A673 (cell line): ENCODE measurements at regions not wholly inside any gene's neighbourhood (a gene's known extent, or its start where the extent isn't known, plus 50 kb on each side); places are given as distances from the start of the nearest gene placed in this dataset.

Experiments used
- BruUV-seq: library from RNA; stranded (reverse); fragments of 400-500 nt; replicated peaks from 2 replicates; lab custom pipeline; 2021; lab: Mats Ljungman, UMichigan
- CTCF ChIA-PET: fragments of 300-600 bp; sonication (Branson Sonifier 250); formaldehyde crosslinking; loops from one replicate; lab custom pipeline; 2022; ENCODE audit warnings: antibody characterized with exemption; lab: Charles Lee
- POLR2A ChIA-PET: fragments of 300-600 bp; sonication (Branson Sonifier 250); formaldehyde crosslinking; loops from one replicate; lab custom pipeline; 2022; ENCODE audit warnings: antibody characterized with exemption; ENCODE audit not compliant: low non-redundant PET; lab: Charles Lee
- DNase-seq: peaks from one replicate; pipeline ENCODE4 v3.0.0-alpha.2; 2015; ENCODE audit warnings: low spot score
- H3K27ac ChIP-seq: fragments of 200-600 bp; sonication (generic); 2 replicates; pipeline ENCODE4 v1.5.1; 2016; ENCODE audit warnings: mixed run types, low read depth, mild to moderate bottlenecking, mixed read lengths, antibody characterized with exemption, low read length; ENCODE audit not compliant: poor library complexity, severe bottlenecking
- H3K27me3 ChIP-seq: fragments of 200-600 bp; sonication (generic); replicated peaks from 2 replicates; pipeline ENCODE4 v1.6.1; 2017; ENCODE audit warnings: mixed run types, low read depth, mild to moderate bottlenecking, mixed read lengths, antibody characterized with exemption, low read length; ENCODE audit not compliant: insufficient read depth, poor library complexity
- H3K36me3 ChIP-seq: fragments of 200-600 bp; sonication (generic); 2 replicates; pipeline ENCODE4 v1.6.1; 2016; ENCODE audit warnings: mixed run types, mild to moderate bottlenecking, mixed read lengths, antibody characterized with exemption, low read length; ENCODE audit not compliant: insufficient read depth, poor library complexity, severe bottlenecking
- H3K4me1 ChIP-seq: fragments of 200-600 bp; sonication (generic); 2 replicates; pipeline ENCODE4 v1.6.1; 2017; ENCODE audit warnings: mixed run types, mild to moderate bottlenecking, mixed read lengths, antibody characterized with exemption, low read length; ENCODE audit not compliant: insufficient read depth, poor library complexity, severe bottlenecking
- H3K4me3 ChIP-seq: fragments of 200-600 bp; sonication (generic); 2 replicates; pipeline ENCODE4 v1.5.1; 2016; ENCODE audit warnings: low read depth, mixed run types, mild to moderate bottlenecking, mixed read lengths, low read length; ENCODE audit not compliant: poor library complexity, severe bottlenecking
- H3K9me3 ChIP-seq: fragments of 200-600 bp; sonication (generic); 2 replicates; pipeline ENCODE4 v1.6.1; 2016; ENCODE audit warnings: mixed run types, low read depth, mild to moderate bottlenecking, mixed read lengths, antibody characterized with exemption, low read length; ENCODE audit not compliant: poor library complexity, severe bottlenecking
- EZH2 ChIP-seq: fragments of 200-600 bp; sonication (generic); IDR thresholded peaks from 2 replicates; pipeline ENCODE4 v1.6.1; 2017; ENCODE audit warnings: borderline replicate concordance, low read depth, mild to moderate bottlenecking, mixed read lengths, antibody characterized with exemption, low read length; ENCODE audit not compliant: poor library complexity, severe bottlenecking
- intact Hi-C: fragments of 100-400 bp; cut with micrococcal nuclease; formaldehyde crosslinking; loops from one replicate; pipeline ENCODE4 v1.10.0; 2022; ENCODE audit not compliant: unreplicated experiment
- TF ChIP-seq, protein P1 (sequence below): fragments of 300-800, 200-600 bp; sonication (generic); conservative IDR thresholded peaks from 2 replicates; pipeline ENCODE4 v1.5.1; 2017; ENCODE audit warnings: low read depth, mild to moderate bottlenecking, antibody characterized with exemption, low read length, moderate library complexity, mixed read lengths

DNA sequence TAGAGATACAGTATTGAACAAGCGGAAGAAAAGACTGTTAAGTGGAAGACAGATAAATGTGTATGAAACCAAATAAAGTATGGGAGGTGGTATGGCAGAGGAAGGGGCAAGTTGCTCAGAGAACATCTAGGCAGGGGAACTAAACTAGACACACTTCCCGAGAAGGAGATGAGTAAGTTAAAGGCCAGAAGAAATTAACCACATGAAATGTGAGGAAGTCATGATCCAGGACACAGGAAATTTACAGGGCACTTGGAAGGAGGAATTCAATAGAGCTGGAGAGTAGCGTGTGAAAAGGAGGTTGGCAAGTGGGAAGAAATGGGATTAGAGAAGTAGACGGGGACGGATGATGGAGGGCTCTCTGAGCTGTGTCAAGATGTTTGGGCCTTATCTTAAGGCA, 208.8 kb downstream of the COG6 start:
- ChIA-PET POLR2A (no interaction called here), CTCF (no interaction called here)
- no peak for DNase-seq
- Histone ChIP-seq H3K4me3 (no peak overlapping the region), H3K4me1 (no peaks in the 10 kb centered on the region), H3K27me3 (peaks cover 73% of the 10 kb centered on the region), H3K27ac (no peak overlapping the region), H3K36me3 (no peaks in the 10 kb centered on the region), H3K9me3 (no peaks in the 10 kb centered on the region)
- BruUV-seq = no TSS peak
- TF ChIP-seq EZH2 = no peak
- TF ChIP-seq, protein P1, sequence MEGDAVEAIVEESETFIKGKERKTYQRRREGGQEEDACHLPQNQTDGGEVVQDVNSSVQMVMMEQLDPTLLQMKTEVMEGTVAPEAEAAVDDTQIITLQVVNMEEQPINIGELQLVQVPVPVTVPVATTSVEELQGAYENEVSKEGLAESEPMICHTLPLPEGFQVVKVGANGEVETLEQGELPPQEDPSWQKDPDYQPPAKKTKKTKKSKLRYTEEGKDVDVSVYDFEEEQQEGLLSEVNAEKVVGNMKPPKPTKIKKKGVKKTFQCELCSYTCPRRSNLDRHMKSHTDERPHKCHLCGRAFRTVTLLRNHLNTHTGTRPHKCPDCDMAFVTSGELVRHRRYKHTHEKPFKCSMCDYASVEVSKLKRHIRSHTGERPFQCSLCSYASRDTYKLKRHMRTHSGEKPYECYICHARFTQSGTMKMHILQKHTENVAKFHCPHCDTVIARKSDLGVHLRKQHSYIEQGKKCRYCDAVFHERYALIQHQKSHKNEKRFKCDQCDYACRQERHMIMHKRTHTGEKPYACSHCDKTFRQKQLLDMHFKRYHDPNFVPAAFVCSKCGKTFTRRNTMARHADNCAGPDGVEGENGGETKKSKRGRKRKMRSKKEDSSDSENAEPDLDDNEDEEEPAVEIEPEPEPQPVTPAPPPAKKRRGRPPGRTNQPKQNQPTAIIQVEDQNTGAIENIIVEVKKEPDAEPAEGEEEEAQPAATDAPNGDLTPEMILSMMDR = no peak
- intact Hi-C loops = no loop called here

DNA sequence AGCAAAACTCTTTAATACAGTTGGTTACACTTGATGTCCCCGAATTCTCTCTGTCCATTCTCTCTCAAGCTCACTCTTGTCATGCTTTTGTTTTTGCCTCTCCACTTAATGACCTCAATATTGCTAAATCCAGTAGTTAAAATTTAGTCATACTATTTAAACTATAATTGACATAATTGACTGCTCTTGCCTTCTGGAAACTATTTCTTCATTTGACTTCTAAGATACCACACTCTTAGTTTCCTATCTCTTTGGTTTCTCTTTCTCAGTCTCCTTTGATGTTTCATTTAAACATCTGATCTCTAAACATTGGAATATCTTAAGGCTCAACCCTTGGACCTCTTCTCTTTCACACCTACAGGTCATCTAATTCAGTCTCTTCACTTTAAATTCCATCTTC, 211.3 kb downstream of the COG6 start:
- TF ChIP-seq, protein P1 = no peak
- TF ChIP-seq EZH2 = no peak
- Histone ChIP-seq H3K4me1 (no peaks in the 10 kb centered on the region), H3K4me3 (no peak overlapping the region), H3K9me3 (no peaks in the 10 kb centered on the region), H3K27ac (no peak overlapping the region), H3K27me3 (peaks cover 59% of the 10 kb centered on the region), H3K36me3 (no peaks in the 10 kb centered on the region)
- no peak for DNase-seq
- ChIA-PET POLR2A (no interaction called here), CTCF (no interaction called here)
- BruUV-seq = no TSS peak
- intact Hi-C loops = no loop called here

DNA sequence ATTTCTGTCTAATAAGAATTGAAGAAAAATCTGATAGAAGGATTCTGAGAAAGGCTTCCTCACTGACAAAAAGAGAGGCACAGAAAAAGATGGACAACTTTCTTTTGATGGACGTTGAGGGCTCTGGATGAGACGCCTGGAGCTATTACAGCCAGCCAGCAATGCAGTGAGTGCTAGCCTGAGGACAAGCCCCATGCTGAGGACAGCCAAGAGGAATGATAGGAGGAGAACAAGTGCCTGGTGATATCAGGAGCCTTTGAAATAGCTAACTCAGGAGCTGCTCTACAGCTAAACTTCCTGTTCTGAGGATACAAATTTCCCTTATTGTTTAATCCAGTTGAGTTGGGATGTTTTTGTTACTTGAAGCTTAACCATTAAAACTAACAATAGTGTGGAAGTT, 212.3 kb downstream of the COG6 start:
- Histone ChIP-seq H3K27me3 (peaks cover 50% of the 10 kb centered on the region), H3K4me1 (no peaks in the 10 kb centered on the region), H3K27ac (no peak overlapping the region), H3K9me3 (no peaks in the 10 kb centered on the region), H3K36me3 (no peaks in the 10 kb centered on the region), H3K4me3 (no peak overlapping the region)
- TF ChIP-seq EZH2 = no peak
- TF ChIP-seq, protein P1 = no peak
- ChIA-PET CTCF (no interaction called here), POLR2A (interaction anchor here (0.6 kb wide), 1 partner anchor 523 kb away, joined by 3 read pairs; no protein-coding TSS in a partner anchor)
- DNase-seq = no peak
- BruUV-seq = no TSS peak
- intact Hi-C loops = no loop called here
